Activated CD4-positive, alpha-beta T cell treated with anti-CD3 and anti-CD28 coated beads, Interleukin-2, amount 50 U/mL, for 24 hours (primary cell): ENCODE measurements at regions not wholly inside any gene's neighbourhood (a gene's known extent, or its start where the extent isn't known, plus 50 kb on each side); places are given as distances from the start of the nearest gene placed in this dataset.

Experiments
- DNase-seq, 2 donors: peaks; one replicate each; pipeline ENCODE4 v3.0.0-alpha.2; 2020; ENCODE audit warnings: low read depth in 1 of 2, low spot score in 1 of 2

GRCh38 chr14:86673523-86673969, 1143.6 kb downstream of the FLRT2 start:
- no peak for DNase-seq

DNA sequence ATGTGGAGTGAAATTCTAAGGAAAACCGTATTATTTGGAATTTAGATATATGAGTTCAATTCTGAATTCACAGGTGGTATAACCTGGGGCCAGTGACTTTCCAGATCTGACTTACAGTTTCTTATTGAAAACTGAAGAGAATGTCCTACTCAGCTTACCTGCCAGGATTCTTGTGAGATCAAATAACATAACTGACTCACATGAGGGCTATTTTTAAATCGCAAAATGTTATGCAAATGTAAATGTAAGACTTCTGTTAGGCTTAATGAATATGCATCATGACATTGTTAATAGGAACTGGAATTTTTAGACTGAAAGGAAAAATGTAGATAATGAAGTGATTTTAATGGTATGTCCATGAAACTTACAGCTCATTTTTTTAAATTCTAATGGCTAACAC, 1142.1 kb downstream of the FLRT2 start:
- DNase-seq = no peak

GRCh38 chr14:86665975-86666374, 1136.0 kb downstream of the FLRT2 start:
- no peak for DNase-seq

DNA sequence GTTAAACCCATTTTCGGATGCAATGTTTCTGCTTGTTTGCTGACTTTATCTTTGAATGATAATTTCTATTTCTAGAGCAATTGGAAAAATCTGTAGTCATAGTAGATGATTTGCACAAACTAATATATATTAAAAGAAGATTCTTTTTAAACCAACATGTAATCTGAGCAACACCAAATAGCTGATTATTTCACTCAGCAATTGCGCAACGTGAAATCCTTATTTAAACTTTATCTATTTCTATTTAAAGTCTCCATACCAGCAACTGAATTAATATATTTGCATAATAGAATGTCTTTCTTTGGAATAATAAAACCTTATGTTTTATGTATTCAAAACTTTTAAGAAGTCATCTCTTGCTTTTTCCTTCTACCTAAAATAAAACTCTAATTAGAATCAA, 1132.4 kb downstream of the FLRT2 start:
- DNase-seq = no peak

- DNase-seq = no peak
These were observed 1124.7 kb downstream of the FLRT2 start for GRCh38 chr14:86654558-86655184.

GRCh38 chr14:86652526-86652925, 1122.6 kb downstream of the FLRT2 start:
- DNase-seq = no peak

DNA sequence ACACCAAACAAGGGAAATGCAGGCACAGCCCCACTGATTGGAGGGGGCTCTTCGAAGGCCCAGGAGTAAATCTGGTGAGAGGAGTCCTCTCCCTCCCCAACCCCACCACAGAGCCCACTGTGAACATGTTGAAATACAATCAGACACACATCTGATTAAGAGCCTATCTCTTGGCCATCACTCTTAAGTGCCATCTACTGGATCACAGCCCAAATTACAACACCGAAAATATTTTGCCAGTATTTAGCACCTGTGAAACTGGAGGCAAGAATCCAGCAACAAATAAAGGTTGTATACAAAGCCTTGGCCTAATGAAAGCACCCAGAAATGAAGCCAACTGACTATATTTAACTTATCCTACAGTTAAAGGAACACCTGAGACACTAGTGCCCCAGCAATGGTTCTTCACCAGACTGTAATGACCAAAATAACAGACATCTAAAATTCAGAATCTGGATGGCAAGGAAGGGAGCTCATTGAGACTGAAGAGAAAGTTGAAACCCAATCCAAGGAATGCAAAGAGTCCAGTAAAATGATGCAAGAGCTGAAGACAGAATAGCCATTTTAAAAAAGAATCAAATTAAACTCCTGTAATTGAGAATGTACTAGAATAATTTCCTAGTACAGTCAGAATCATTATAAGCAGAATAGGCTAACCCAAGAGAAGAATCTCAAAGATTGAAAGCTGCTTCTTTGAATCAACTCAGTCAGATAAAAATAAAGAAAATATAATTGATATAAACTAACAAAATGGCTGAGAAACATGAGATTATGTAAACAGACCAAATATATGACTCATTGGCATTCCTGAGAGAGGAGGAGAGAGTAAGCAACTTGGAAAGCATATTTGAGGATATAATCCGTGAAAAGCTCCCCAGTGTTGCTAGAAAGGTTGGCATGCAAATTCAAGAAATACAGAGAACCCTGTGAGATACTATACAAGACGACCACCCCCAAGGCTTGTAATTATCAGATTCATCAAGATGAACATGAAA, 1117.0 kb downstream of the FLRT2 start:
- no peak for DNase-seq

DNA sequence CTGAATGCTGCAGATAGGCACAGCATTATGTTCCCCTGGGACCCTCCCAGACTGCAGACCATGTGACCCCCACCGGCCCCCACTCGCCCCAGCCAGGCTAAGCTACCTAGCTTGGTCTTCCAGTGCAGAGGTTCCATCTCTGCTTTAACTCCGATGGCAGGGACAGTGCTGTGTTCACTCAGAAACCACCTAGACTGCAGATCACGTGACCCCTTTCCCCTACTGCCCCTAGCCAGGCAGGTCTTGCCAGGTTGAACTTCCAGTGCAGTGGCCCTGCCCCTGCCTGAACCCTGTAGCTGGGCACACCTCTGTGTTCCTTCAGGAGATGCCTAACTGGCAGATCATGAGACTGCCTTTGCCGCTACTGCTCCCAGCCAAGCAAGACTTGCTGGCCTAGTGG, 1116.2 kb downstream of the FLRT2 start:
- no peak for DNase-seq

DNA sequence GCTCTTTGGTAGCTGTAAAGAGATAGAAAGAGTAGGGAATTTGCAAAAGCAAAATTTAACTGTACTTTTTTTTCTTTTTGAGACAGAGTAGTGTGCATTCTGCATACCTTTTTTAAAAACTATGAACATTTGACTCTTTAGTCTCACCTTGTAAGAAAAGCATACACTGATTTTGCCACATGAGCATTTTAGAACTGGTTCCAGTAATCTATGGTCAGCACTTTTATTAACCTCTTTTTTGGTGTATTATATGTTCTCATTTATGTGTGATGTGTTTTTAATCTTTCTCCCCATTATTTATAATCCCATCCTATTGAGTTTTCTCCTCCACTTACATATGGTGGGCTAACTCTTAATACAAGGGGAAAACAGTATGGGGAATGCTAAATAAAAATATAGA, 1111.4 kb downstream of the FLRT2 start:
- no peak for DNase-seq

DNA sequence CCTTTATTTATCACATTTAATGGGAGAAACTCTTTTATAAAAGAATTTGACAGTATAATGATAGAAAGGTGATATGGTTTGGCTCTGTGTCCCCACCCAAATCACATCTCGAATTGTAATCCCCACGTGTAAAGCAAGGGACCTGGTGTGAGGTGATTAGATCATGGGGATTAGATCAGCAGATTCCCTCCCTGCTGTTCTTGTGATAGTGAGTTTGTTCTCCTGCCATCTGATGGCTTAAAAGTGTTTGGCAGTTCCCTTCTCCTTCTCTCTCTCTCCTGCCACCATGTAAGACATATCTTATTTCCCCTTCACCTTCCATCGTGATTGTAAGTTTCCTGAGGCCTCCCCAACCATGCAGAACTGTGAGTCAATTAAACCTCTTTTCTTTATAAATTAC, 1110.3 kb downstream of the FLRT2 start:
- DNase-seq = no peak

DNA sequence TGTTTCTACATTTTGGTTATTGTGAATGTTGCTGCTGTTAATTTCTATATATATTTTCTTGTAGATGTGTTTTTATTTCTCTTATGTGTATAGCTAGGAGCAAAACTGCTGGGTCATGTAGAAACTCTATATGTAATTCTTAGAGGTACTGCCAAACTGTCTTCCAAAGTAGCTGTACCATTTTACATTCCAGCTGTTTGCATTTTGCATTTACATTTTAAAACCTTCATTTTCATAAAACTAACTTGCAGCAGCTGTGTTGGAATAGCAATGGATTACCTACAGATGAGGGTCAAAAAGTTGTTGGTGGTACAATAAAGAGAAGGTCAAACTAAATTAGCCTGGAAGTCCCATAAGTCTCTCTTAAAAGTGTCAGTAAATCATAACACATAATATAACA, 1109.7 kb downstream of the FLRT2 start:
- no peak for DNase-seq

GRCh38 chr14:86639146-86639545, 1109.2 kb downstream of the FLRT2 start:
- no peak for DNase-seq

- DNase-seq = no peak
These were observed 1097.1 kb downstream of the FLRT2 start for GRCh38 chr14:86627080-86627479.

DNA sequence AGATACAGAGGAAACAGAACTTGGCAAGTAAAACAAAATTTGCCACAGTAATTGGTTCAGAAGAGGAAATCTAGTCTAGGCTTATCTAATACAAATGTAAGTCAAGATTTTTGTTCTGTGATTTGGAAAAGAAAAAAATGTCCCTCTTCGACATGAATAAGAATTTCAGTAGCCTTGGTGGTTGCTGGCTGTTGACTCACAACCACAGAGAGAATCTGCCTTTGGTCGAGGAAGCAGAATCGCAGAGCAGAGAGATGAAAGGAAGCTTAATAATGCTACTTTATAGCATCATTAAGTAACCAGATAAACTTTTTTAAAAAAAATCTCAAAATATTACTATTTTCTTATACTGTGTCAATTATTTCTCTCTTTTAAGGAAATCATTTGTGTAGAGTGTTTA, 1096.6 kb downstream of the FLRT2 start:
- no peak for DNase-seq

- no peak for DNase-seq
These were observed 1095.7 kb downstream of the FLRT2 start for GRCh38 chr14:86625637-86626036.

DNA sequence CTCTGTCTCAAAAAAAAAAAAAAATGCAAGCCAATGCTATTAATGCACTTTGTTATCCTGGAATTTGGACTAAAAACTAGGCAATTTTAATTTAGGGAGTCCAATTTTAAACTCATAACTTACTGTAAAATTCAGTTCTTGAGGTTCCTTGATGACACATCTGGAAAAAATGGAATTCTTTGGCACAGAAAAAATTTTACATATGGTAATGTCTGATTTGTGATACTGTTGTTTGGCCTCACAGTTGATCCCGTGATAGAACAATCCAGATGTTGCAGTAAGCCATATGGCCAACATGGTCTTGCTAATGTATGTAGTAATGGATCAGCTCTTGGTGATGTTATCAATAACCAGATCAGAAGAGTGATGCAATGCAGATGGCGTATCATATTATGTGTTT, 1089.8 kb downstream of the FLRT2 start:
- DNase-seq = no peak

DNA sequence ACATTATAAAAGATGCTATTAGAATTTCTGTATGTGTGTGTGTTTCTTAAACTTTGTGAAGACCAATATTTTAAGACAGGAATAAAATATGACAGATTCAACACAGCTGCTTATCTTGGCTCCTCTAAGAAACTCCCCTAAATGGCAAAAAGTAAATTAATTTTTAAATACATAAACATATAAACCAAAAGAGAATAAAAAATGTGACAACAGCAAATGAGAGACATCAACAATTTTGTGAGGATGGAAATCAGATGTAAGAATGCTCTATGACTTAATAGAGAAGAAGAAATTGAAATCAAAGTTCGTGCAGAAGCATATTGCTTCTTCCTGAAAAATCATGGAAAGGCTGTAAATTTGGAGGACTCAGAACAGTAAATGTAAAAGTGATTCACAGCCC, 1083.8 kb downstream of the FLRT2 start:
- DNase-seq = no peak

DNA sequence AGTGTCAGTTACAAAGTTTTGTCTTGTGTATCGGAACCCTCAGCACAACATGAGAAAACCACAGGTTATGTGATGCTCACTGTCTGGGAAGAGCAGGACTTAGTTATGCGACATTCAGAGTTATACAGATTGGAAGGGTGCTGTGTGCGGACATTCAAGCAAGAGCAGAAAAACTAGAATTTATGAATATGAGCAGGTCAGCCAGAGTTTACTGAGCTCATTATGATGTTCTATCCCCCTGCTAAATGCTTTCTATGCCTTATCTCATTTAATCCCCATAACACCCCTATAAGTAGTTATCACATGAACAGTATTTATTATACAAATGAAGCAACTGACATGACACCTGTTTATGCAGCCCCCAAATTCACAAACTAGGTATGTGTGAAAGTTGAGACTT, 1083.2 kb downstream of the FLRT2 start:
- DNase-seq = no peak

GRCh38 chr14:86604561-86604960, 1074.6 kb downstream of the FLRT2 start:
- no peak for DNase-seq

- DNase-seq = no peak
These were observed 1072.3 kb downstream of the FLRT2 start for GRCh38 chr14:86602263-86602662.

- no peak for DNase-seq
These were observed 1071.9 kb downstream of the FLRT2 start for GRCh38 chr14:86601813-86602212.

DNA sequence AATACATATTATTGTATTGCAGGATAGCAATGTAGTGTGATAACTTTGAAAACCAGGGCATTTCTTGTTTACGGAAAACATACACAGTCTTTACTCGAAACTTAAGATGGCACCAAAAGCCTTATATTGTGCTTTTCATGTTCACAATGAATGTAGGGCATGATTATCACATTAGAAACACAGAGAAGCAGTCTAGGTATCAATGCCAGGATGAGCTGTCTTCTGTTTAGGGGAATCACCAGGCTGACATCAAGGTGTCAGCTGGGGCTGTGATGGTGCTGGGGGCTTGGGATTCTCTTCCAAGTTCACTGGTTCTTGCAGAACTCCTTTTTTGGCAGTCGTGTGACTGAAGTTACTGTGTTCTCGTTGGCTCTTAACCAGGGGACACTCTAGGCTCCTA, 1067.3 kb downstream of the FLRT2 start:
- no peak for DNase-seq
